RWPE1 (cell line): ENCODE measurements at regions not wholly inside any gene's neighbourhood (a gene's known extent, or its start where the extent isn't known, plus 50 kb on each side); places are given as distances from the start of the nearest gene placed in this dataset.

Experiments used
- CTCF ChIA-PET: fragments of 350-600 bp; sonication (Branson Sonifier 250); formaldehyde crosslinking; extraction: SDS; loops from one replicate; lab custom pipeline; 2021; lab: Yijun Ruan, JAX
- POLR2A ChIA-PET: fragments of 400-600 bp; formaldehyde crosslinking; extraction: SDS; loops from one replicate; lab custom pipeline; 2020; ENCODE audit warnings: antibody characterized with exemption; ENCODE audit not compliant: low non-redundant PET; lab: Yijun Ruan, JAX
- DNase-seq: peaks from one replicate; pipeline ENCODE4 v3.0.0; 2012; ENCODE audit warnings: low spot score
- H3K27ac ChIP-seq: fragments of 450-650 bp; 2 replicates; pipeline ENCODE4 v1.5.1; 2017
- CTCF ChIP-seq: fragments of 450-650 bp; conservative IDR thresholded peaks from 2 replicates; pipeline ENCODE4 v1.5.1; 2017; ENCODE audit warnings: low read depth, mild to moderate bottlenecking

- no peak for TF ChIP-seq CTCF
- POLR2A ChIA-PET: no interaction called here
- CTCF ChIA-PET: no interaction called here
- no peak for DNase-seq
- H3K27ac ChIP-seq: no peak overlapping the region
These were observed 904.5 kb downstream of the C6orf118 start for GRCh38 chr6:164404812-164405488.

DNA sequence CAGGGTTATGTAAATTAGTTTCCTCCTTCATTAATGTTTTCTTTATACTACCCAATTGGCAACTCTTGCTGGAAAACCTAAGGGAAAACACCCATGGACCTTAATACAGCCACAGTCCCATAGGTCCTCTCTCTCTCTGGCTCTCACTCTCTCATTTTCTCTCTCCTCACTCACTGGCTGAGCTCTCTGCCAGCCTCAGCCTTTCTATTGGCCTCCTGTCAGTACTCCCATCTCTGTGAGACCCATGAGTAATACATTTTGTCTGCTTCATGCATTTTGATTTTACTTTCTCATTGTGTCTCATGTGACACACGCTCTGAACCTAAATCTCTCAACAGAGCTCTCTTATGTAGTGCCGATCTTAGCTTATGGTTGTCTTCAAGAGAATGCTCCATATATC, 907.5 kb downstream of the C6orf118 start:
- H3K27ac ChIP-seq: no peak overlapping the region
- ChIA-PET CTCF (no interaction called here), POLR2A (no interaction called here)
- no peak for TF ChIP-seq CTCF
- no peak for DNase-seq

DNA sequence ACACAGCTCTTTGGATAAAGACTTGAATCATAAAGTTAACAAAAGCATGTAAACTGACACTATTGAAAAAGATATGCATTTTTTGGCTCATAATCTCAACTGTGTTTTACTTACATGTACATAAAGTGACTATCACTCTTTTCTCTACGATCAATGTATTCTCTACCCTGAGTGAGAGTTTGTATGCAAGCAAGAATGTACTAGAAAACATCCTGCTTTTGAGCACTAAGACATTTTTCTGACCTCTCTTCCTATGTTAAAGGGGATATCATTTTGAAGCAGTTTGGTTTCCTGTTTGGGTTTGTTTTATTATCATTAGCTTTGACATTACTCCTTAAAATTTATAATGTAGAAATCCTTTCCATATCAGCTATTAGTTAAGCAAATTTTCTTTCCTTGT, 910.8 kb downstream of the C6orf118 start:
- ChIA-PET POLR2A (no interaction called here), CTCF (no interaction called here)
- no peak for DNase-seq
- no peak overlapping the region for H3K27ac ChIP-seq
- no peak for TF ChIP-seq CTCF

DNA sequence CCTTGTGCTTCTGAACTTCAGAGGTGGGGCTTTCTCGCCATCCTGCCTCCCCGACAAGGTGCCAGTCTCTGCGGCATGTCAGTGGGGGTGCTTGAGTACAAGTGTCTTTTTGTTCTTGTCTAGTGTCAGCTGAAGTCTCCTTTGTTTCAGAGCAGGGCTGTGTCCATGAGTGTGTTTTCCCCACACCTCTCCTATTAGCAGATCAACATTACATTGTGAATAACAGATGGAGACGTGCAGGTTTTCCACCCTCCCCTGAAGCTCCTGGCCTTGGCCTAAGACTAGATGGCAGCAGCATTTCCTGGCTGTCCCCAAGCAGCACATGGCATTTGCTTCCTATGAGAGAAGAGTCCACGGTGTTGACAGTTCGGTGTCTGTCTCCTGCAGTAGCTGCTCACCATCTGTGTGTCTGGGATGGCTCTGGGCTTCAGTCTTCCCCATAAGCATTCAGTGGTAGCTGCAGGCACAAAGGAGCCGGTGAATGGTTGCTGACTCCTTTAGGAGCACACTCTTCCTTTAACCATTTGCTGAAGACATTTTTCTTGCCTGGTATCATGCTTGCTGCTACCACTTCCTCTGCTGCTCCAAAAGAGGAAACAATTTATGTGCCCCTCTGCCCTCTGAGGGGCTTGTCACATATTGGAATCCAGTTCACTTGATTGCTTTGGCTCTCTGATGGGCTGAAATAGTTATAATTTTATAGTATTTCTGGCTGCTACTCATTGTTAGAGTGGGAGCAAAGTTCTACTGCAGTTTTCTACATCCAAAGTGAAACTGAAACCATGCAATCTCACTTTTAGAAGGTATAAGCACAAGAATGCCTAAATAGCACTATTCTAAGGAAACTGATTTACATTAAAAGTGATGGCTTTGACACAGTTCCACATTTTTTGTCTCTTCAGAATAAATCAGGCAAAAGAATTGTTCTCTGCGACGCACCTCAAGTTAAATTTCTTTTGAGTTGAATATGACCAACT, 913.0 kb downstream of the C6orf118 start:
- ChIA-PET POLR2A (no interaction called here), CTCF (no interaction called here)
- H3K27ac ChIP-seq: no peak overlapping the region

DNA sequence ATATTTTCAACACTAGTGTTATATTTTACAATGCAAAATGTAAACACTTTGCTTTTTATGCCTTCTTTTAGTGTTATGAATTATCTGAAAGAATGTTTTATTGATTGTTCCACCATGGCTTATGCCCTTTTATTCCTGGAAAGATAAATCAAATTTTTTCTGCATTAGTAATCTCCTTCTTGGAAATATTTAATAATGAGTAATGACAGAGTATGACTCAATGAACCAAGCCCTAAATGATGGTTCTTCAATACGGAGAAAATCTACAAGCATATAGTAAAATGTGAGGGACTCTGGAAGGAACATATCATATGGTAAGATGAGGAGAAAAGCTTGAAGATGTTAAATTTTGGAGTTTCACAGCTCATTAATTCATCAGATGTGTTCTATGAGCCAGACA, 929.6 kb downstream of the C6orf118 start:
- no peak overlapping the region for H3K27ac ChIP-seq
- ChIA-PET CTCF (interaction anchor here (0.7 kb wide), 1 partner anchor 13 kb away, joined by 3 read pairs; no protein-coding TSS in a partner anchor), POLR2A (no interaction called here)
- no peak for TF ChIP-seq CTCF
- peak; percentile 20 for DNase-seq

More for the DNA sequence above, 913.0 kb downstream of the C6orf118 start:
- no peak for TF ChIP-seq CTCF
- no peak for DNase-seq

DNA sequence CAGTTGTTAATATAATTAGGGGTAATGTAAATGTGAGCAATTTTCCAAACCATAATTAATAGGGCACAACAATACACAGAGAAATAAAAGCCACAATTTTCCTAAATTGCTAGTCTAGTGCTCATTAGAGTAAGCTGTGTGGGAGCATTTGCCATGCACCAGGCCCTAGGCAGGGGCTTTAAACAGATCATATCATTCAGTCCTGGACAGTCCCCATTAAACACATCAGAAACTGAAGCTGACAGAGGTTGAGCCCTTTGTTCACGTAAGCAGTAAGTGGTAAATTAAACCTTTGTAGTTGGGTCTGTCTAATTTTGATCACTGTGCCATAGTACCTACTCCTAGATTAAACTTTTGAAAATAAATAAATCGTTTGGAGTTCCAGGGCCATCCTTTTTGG, 931.1 kb downstream of the C6orf118 start:
- no peak for DNase-seq
- H3K27ac ChIP-seq: no peak overlapping the region
- no peak for TF ChIP-seq CTCF
- CTCF ChIA-PET: no interaction called here
- POLR2A ChIA-PET: no interaction called here
